GM19238 (cell line): ENCODE measurements at regions not wholly inside any gene's neighbourhood (a gene's known extent, or its start where the extent isn't known, plus 50 kb on each side); places are given as distances from the start of the nearest gene placed in this dataset.

Experiments
- DNase-seq: peaks from one replicate; pipeline ENCODE4 v3.0.0; 2011; ENCODE audit warnings: low spot score; ENCODE audit not compliant: insufficient read length

DNA sequence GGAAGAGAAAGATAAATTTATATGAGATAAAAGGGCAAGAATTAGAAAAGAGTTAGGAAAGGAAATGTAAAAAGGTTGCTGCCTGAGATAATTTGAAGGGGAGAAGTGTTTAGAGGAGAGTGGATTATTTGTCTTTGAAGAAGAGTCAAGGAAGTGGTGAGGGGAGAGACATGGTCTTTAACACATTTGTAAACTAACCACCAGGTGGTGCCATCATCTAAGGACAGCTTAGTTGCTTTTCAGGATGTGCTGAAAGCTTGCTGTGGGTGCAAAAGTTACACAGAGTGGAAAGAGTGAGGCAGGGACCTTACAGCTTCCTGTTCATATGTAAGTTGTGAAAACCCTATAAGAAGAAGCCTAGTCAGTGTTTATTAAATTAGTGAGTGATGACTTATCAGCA is 114.1 kb upstream of the DNAJC19 start:
- DNase-seq = no peak

DNA sequence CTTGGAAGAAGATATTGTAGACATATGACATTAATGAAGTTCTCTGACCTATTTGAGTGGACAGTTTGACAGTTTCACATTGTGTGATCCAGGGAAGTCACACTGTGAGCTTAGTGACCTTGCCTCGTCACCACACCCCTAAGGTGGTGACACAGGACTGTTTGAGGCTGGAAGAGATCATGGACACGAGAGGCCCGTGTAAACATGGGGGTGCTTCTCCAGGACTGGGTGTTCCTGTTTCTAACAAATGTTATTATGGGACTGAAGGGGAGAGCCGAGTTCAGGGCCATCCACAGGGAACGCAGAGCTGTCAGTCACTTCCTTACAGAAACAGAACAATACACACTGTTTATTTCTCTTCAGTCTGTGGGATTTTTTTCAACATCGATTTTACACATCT is 96.5 kb upstream of the DNAJC19 start:
- DNase-seq = no peak

DNA sequence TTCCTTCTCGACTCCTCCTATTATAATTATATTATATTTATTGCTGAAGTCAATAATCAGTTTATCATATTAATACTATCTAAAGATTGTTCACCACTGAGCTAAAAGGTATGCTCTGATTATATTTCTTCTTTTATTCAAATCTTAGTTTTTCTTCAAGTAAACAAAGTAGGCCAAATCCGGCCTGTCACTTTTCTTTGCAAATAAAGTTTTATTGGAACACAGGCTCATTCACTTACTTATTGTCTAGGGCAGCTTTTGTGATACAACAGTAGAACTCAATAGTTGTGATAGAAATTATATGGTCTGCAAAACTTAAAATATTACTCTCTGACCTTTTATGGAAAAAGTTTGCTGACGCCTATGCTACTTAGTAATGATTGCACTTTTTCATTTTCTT is 92.4 kb upstream of the DNAJC19 start:
- no peak for DNase-seq

DNA sequence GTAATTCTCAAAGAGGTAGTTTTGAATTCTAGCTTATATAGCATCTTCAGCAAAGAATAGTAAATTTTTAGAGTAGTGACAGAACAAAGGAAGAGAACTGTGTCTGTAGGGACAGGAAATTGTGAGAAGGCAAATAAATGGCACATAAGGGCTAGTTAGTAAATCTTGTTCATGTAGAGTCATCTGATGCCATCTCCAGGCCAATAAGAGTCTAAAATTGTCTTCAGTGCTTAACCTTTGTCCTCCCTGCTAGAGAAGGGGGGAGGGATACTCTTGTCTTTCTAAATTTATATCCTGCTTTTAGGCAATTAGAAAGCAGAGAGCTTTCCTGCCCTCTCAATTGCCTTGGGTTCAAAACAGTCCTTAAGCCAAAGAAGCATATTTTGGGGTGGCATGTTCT is 87.0 kb upstream of the DNAJC19 start:
- no peak for DNase-seq

DNA sequence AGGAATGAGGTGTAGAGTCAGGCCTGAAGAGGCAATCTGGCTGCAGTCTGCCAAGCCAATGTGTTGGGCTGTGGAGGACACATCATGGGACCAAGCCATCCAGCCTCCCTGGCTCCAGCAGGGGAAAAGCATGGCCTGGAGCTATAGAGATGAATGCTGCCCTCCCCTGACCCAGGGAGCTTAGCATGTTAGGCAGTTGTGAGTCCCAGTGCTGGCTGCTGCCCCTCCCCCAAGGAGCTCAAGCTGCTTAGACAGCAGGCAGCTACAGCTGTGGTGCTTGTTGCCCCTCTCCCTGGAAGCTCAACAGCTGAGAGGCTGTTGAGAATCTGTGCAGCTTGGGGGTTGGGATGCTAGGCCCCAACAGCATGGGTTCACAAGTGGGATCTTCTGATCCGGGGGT is 85.6 kb upstream of the DNAJC19 start:
- DNase-seq = no peak

DNA sequence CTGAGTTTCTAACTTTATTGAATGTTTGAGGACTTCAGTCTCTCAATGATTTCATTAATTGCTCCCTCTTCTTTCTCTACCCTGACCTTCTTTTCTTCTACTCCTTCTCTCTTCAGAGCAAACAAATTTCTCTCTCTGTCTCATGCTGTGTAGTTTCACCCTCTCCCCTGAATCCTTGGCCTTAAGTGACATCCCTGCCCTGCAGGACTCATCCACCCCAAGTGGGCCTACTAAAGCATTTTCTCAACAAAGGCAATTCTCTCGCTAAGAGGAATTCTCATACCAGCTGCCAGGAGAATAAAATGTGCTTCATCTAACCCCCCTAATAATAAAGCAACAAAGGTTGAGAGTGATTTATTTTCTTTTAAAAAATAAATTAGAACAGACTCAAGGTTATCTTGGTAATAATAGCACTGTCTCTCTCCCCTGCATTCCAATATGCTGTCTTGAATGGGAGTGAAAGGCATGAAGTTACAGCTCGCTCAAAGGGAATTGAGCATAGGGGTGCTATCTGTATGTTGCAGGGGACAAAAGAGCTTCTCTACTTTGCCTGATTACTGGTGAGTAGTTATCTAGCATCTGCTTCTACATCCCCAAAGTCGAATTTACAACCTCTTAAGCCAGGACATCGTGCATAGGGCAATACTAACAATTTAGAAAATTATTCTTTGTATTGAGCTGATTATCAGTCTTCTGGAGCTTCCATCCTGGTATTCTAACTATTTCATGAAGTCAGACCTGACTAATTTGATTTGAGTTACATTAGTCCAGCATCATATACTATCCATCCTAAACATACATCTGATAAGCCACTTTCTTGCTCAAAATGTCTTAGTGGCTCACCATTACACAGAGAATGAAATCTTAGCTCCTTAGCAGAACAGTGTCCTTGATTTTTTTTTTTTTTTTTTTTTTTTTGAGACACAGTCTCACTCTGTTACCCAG is 76.9 kb upstream of the DNAJC19 start:
- DNase-seq = no peak

DNA sequence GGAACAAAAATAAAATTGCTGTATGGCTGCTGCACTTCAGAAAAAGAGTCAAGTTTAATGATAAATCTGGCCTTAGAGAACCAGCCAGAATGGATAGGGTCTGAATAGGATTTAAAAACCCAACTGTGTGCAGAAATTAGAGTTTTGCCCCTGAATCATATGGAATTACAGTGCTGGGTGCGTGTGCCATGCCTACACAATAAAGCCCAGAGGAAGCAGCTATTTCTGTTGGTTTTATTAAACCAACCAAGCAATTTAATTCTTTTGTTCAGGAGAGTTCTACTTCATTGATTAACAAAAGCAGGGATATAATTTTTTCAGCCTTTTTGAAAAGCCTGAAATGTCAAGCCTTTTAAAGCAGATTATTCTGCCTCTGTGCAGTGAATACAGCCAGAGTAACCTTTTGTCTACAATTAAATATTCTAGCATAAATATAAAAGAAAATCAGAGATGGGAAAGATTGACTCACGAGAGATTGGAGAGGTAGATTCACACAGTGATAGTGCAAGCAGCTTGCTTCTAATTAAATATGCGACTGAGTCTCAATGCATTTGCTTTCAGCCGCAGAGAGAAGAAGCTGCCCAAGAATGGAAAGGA is 66.7 kb upstream of the DNAJC19 start:
- no peak for DNase-seq

DNA sequence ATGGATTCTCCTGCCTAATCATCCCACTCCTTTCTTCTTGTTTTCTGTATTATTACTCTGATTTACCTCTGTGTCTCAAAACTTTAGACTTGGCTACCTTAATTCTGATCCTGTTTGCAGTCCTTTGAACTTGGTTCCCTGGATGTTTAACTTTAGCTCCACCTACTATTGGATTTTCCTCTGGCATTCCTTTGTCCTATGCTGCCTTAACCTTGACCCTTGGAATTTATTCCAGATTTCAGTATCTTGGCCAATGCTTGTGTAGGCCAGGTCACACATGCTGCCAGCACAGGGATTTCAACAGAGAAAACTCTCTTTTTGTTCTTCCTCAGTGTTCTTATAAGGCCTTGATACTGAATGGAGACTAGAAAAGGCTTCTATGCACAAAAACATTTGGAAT is 65.0 kb upstream of the DNAJC19 start:
- DNase-seq = no peak

DNA sequence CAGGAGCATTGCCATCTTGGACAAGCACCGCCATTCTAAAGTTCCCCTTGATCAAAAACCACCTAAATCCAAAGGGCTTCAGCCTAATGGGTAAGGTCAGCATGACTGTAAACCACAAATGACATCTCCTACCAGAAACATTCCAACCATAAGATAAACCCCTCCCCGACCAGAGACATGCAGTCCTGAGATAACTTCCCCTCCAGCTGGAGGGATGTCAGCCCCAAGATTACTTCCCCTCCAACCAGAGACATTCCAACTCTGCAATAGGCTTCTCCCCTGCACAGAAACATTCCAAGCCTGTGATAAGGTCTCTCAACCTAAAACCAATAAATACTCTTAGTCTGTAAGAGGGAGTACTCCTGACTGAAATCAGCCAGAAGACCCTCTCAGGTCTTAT is 62.7 kb upstream of the DNAJC19 start:
- DNase-seq = no peak

DNA sequence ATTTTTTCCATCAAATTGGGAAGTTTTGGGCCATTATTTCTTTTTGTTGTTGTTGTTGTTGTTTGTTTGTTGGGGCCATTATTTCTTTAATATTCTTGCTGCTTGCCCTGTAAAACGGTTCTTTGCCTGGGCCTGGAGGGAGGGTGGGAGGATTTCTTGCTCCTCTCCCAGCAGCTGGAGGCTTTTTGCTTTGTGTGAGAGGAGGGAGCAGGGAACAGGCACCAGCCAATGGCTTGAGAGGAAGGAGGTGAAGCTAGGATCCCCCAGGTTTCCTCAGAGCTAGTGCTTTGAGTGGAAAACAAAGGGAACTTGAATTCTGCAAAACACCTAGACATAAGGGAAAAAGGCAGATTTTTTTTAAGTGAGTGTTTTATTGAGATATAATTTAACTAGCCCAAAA is 61.2 kb upstream of the DNAJC19 start:
- DNase-seq = no peak

DNA sequence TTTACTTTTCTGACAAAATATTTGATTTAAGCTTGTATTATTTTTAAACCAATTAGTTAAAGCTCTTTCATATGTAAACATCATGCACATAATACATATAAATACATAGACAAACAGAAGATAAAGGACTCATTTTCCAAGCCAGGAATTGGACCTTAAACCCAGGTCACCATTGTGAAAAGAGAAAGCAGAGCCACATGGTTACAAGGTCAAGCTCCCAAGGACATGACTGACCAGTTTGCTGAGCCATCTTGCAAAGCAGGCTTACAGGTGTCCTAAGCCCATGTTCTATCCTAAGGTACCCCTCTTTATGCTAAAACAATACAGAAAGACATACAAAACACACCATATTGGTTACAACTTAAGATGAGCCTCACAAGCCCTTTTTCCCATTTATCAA is 50.5 kb upstream of the DNAJC19 start:
- no peak for DNase-seq
